Stimulated activated CD4-positive, alpha-beta T cell treated with anti-CD3 and anti-CD28 coated beads, Interleukin-2, amount 100 ng/mL, for 24 hours (primary cell): ENCODE measurements at regions not wholly inside any gene's neighbourhood (a gene's known extent, or its start where the extent isn't known, plus 50 kb on each side); places are given as distances from the start of the nearest gene placed in this dataset.

Source experiments
- DNase-seq, 2 donors: peaks; one replicate each; pipeline ENCODE4 v3.0.0-alpha.2; 2020

DNA sequence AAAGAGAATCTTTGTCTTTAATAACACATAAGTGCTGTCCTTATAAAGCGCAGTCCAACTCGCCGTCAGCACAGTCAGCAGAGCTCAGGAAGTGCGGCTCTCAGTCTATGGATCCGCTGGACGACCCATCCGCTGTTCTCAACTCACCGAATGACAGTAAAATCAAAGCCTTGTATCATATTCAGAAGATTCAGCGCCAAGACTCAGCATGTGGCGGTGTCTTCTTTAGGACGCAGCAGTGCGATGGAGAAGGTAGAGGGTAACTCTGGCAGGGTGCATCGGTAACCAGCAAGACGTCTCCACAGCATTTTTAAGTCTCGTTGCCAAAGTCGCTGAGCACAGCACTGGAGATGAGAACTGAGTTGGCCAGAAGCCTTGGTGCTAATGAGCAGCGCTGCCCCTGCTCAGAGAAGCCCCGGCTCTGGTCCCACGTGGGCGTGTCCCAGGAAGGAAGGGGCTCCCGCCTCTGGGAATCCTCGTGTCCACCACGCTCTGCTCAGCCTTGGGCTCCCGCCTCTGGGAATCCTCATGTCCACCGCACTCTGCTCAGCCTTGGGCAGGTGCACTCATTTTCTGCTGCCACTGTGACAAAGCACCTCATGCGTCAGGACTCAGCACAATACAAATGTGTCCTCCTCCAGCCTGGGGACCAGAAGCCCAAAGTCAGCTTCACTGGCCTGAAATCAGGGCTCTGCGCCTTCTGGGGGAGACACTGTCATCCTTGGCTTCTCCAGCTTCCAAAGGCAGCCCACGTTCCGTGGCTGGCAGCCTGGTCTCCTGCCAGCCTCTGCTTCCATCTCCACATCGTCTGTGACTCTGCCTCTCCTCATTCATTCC lies 238.0 kb upstream of the SALL3 start:
- no peak for DNase-seq

GRCh38 chr18:78742218-78742745 lies 237.3 kb upstream of the SALL3 start:
- no peak for DNase-seq

DNA sequence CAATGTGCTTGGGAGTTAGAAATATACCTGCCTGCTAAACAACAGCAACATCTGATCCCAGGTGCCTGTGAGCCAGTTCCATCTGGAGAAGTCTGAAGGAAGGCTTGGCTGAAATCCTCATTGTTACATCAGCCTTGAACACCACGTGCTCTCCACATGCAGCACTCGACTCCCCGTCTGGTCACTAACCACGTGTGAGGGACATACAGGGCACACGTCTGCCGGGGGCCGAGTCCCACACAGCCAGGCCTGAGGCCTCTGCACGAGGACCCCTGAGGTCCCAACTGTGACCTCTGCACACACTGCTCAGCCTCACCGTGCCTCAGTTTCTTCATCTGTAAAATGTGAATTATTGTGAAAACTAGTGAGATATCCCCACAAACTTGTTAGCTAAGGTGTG lies 236.5 kb upstream of the SALL3 start:
- no peak for DNase-seq

- DNase-seq = no peak
Measured at GRCh38 chr18:78751664-78752063, 228.0 kb upstream of the SALL3 start.

DNA sequence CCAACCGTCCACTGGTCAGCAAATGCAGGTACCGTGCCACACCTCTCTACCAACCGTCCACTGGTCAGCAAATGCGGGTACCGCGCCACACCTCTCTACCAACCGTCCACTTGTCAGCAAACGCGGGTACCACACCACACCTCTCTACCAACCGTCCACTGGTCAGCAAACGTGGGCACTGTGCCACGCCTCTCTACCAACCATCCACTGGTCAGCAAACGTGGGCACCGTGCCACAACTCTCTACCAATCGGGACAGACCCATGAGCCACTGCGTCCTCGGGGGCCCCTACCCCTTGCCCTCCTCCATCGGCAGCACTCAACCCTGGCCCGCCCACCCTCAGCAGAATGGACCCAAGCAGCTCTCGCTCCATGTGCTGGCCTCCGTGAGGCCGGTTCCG lies 226.4 kb upstream of the SALL3 start:
- DNase-seq = peak in 1 of 2 donors; percentile 8

- no peak for DNase-seq
Measured at GRCh38 chr18:78754311-78755043, 225.1 kb upstream of the SALL3 start.

DNA sequence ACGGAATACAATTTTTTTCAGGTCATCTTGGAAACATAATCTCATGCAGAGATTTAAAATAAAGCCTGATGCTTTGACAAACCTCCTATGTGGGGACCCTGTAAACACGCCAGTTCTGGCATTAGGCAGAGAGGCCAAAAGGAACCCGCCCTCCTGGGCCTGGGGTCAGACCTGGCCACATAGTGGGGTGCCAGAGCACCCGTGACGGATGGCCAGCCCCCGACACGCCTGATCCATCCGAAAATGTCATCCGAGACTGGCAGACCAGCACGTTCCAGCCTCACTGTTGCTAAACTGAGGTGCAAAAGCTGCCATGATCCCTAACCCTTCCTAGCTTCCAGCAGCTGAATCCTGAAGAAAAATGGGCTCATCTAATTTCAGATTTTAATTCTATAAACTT lies 222.6 kb upstream of the SALL3 start:
- no peak for DNase-seq

DNA sequence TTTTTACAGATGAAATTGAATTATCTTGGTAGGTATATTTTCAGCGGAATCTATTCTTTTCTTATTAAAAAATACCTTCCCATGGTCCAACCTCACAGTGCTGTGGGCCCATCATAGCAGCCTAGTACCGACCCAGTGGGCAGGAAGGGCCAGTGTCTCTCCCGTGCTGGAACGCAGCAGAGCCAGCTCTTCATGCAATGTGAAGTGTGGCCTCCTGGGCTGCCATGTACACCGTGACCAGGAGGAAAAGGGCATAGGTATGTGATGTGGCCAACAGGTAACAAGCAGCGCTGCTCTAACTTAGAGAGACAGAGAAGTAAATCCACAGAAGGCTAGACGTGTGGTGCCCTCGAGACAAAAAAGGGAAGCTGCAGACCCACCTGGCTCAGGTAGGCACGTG lies 221.1 kb upstream of the SALL3 start:
- DNase-seq = no peak

DNA sequence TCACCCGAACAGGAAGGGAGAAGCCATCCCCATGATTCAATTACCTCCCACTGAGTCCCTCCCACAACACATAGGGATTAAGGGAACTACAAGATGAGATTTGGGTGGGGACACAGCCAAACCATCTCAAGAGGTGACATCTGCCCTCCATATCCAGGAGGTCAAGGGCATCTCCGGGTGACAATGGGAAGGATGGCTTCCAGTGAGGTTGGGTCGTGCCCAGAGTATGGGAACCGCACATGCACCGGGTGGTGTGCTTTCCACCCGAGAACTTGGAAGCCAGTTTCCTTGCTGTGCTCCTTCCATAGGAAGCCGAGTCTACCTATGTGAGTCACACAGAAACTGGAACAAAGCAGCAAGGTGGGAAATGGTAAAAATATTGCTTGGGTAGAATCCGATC lies 216.9 kb upstream of the SALL3 start:
- no peak for DNase-seq

DNA sequence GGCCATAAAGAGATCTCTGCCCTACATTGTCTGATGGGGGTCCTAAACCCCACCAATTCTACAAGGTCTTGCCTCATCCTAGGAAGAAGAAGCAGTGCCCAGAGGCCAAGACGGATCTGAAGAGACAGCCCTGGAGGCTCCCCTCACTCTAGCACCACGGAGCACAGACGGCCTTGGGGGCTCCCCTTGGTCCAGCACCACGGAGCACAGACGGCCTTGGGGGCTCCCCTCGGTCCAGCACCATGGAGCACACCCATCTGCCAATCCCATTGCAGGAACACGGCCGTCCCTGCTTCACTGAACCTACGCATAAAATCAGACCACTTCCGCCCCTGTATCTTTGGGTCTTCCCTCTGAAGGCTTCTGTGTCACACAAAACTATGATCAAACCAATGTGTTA lies 215.1 kb upstream of the SALL3 start:
- DNase-seq = no peak

DNA sequence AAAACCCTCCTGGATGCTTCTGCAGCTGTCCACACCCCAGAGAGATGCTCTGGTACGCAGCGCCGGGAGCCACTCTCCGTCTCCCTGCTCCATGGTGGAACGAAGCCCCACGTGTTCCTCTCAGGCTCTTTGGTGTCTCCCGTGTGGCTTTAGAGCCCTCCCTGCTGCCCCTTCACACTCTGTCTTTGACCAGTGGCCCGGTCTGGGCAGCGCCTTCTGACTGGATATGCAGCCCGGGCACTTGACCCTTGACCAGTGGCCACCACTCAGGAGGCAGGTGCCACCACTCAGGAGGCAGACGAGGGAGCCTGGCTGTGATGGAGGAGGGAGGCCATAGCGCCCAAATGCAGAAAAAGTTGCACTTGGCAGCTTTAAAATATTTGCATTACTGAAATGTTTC lies 214.5 kb upstream of the SALL3 start:
- DNase-seq = no peak

DNA sequence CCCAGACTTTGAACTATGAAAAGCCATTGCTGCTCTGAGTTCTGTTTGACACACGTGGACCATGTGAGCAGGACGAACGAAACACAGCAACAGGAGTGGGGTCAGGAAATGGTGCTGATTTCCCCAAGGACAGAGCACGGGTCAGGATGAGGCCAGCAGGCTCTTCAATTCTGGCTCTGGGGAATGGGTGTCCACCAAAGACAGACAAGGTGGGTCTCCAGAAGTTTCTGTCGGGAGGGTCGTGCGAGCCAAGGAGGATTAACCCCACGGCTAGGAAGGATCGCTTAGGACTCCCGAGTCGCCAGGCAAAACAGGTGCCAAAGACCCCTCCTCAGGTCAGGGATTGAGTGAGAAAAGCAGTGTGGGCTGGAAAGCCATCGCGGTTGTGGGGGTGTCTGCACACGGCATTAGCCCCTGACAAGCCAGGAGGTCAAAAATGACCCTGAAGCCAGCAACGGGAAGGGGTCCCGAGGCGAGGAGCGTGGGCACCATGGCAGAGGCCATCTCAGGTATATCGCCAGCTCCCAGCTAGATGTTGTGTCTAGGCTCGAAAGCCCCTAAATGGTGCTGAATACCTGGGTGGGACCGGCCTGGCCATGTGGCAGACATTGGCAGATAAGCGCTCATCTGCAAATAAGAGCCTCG lies 213.9 kb upstream of the SALL3 start:
- DNase-seq = no peak

DNA sequence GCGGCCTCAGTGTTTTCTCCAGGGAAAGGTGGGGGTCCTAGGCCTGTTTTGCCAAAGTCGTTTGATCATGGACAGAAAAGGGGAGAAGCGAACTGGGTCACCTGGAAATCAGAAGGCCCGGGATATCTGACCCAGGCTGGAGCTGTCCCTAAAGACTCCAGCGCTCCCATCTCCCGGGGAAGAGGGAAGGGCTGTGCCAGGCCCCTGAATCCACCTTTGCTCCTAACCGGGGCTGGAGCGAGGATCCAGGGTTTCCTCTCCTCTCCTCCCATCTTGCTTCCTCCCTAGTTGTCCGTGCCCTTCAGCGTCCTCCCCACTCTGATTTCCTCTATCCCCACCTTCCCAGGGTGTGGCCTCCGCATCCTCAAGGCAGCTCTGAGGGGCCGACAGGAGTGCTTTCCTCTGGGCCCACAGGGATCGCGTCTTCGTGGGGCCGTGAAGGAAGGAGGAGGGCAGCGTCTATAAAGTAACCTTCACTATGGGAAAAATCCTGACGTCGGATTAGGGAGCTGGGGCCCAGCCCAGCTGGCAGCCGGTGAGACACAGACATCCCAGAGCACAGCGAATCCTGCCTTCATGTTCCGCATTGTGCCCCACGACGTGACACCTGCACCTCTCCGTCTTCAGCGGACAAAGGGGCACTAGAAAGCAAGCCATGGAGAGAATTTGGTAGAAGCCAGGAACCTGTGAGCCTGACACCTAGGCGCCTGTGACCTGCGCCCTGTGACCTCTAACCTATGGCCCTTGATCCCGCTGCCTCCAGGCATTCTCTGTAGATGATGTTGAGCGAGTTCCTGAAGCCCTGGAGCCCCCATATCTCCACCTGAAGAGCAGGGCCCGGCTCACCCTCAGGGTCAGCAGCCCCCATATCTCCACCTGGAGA lies 212.7 kb upstream of the SALL3 start:
- DNase-seq = no peak

DNA sequence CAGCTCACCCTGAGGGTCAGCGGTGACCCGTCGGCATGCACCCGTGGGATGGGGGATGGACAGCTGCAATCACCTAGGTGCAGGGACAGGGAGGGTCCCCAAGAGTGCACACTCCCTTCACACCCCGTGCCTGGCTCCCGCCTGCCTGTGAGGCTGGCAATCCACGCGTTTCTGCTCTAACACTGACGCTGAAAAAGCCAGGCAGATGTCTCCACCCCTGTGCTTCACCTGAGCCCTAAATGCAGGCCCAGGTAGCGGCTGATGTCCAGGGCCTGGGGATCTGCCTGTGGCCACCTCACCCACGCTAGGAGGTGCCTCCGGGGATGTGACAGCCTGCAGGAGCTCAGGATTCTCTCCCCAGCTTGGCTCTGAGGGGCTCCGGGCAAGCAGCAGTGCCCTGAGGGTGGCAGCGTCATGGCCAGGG lies 212.0 kb upstream of the SALL3 start:
- DNase-seq = no peak

- no peak for DNase-seq
Measured at GRCh38 chr18:78768221-78768620, 211.4 kb upstream of the SALL3 start.

- DNase-seq = no peak
Measured at GRCh38 chr18:78768656-78769501, 210.7 kb upstream of the SALL3 start.

GRCh38 chr18:78769502-78770105 lies 210.0 kb upstream of the SALL3 start:
- no peak for DNase-seq

DNA sequence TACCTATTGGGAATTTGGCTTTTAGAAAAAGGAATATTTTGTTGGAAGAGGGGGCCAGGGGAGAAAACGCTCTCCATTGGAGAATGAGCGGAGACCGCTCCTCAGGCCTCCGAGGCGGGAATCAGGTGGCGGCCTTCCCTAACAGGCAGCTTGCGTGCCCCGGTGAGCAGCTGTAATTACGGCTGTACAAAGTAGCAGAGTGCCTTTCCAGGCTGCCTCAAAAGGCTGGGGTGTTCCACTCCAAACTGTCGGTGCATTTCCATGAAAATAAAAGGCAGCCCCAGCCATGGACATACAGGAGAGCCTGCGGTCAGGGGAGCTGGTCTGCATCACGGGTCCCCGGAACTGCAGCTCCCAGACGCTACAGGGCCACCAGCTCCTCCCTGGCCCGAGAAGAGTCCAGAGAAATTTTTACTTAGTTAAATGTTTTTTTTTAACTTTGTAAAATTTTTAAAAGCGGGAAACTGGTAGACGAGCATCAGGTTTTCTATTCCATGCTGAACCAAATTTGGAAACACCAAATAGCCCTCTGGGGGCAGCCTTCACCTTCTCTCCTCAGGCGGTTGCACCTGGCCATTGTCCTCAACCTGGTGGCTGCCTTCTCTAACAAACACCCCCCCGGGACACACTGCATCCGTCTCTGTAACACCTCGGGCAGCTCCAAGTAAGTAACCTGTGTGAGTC lies 209.3 kb upstream of the SALL3 start:
- no peak for DNase-seq

DNA sequence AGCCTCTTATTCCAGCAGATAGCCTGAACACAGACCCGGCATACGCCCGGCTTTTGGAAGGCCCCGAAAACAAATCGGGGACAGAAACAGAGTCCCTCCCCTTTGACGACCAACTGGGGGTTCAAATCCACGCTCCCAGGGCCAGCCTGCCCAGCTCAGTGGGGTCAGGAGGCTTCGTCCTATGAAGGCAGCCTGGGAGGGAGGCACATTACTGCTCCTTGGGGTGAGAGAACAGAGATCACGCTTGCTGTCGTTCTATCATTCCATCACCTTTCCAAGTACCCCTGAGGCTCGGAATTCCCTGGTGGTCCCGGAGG lies 208.8 kb upstream of the SALL3 start:
- no peak for DNase-seq

DNA sequence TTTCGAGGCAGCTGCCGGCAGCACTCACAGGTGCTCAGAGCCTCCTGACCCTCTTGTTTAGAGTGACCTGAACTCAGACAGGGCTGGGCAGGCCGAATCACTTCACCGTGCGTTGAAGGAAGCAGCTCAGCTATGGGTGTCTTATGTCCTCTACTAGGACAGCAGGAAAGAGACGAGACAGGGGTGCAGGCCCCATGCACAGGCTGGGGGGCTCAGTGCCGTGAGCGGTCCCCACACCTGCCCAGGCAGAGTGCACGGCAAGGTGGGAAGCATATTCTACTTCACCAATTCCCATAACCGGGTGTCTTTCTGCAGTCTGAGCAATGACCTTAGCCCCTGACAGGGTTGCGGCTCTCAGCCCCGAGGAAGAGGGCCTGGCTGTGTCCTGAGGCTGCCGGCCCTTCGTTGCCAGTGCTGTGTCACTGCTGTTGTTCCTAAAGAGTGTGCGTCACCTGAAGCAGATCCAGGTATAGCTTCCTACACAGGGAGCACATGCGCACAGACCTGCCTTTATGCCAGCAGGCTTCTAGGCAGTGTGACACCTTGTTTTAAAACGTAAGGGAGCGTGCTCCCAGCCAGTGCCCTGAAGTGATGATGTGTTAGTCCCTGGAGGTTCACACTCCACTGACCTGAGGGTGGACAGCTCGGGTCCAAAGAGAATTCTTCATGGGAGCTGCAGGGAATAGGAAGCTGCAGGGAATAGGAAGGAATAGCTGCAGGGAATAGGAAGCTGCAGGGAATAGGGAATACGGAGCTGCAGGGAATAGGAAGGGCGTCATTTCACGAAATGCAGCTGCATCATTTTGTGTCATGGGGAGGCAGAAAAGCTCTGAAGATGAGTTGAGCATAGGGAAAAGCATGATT lies 207.9 kb upstream of the SALL3 start:
- DNase-seq = no peak
